Activated CD8-positive, alpha-beta memory T cell treated with anti-CD3 and anti-CD28 coated beads for 36 hours (primary cell): ENCODE measurements at regions not wholly inside any gene's neighbourhood (a gene's known extent, or its start where the extent isn't known, plus 50 kb on each side); places are given as distances from the start of the nearest gene placed in this dataset.

ENCODE experiments used
- CTCF ChIA-PET: fragments of 350-600 bp; sonication (Branson Sonifier 250); formaldehyde crosslinking; loops from one replicate; lab custom pipeline; 2021; ENCODE audit warnings: antibody characterized with exemption; lab: Charles Lee
- POLR2A ChIA-PET: fragments of 350-600 bp; sonication (Branson Sonifier 250); formaldehyde crosslinking; loops from one replicate; lab custom pipeline; 2021; ENCODE audit warnings: antibody characterized with exemption; lab: Charles Lee

GRCh38 chr2:21700644-21701043, 576.9 kb downstream of the TDRD15 start:
- ChIA-PET POLR2A (no interaction called here), CTCF (no interaction called here)

DNA sequence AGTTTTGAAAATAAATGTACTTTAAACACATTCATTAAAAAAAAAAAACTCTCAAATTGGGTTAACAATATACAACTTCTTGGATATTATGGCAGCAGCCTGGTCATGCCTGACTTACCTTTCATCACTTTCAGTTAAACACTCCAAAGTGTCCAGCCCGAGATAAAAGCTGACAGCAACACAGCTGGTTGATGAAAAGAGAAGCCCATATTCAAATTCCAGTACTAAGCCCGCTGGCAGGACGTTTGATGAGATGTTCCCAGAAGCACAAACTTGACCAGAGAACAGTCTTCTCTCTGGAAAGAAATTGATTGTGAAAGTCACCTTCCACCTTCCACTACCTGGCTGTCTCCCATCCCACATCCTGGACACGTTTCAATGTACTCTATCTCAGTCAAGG, 586.3 kb downstream of the TDRD15 start:
- POLR2A ChIA-PET, result no interaction called here
- CTCF ChIA-PET, result no interaction called here

- ChIA-PET POLR2A (no interaction called here), CTCF (no interaction called here)
These were observed 586.7 kb downstream of the TDRD15 start for GRCh38 chr2:21710496-21710895.

GRCh38 chr2:21715887-21716286, 592.1 kb downstream of the TDRD15 start:
- ChIA-PET CTCF (no interaction called here), POLR2A (no interaction called here)

GRCh38 chr2:21727101-21727500, 603.3 kb downstream of the TDRD15 start:
- POLR2A ChIA-PET, result no interaction called here
- CTCF ChIA-PET, result no interaction called here

- ChIA-PET POLR2A (no interaction called here), CTCF (no interaction called here)
These were observed 604.4 kb downstream of the TDRD15 start for GRCh38 chr2:21728133-21728532.

GRCh38 chr2:21730141-21730540, 606.4 kb downstream of the TDRD15 start:
- ChIA-PET CTCF (no interaction called here), POLR2A (no interaction called here)

- POLR2A ChIA-PET, result no interaction called here
- CTCF ChIA-PET, result no interaction called here
These were observed 616.7 kb downstream of the TDRD15 start for GRCh38 chr2:21740484-21740883.

DNA sequence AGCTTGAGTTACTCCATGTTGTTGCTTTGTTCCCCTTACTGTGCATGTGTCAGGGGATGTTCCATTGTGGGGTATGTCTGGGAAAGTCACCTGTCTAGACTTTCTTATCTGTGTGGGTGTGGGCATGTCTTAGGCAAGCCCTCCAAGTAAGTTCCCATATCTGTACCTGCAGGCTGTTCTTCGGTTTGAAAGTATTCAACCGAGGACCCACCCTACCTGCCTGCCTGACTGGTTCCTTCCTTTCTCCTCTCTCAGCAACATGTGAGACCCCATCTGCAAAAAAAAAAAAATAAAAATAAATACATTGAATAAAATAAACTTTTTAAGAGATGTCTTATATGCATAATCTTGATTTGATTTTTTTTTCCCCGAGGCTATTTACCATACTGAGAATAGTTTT, 622.7 kb downstream of the TDRD15 start:
- POLR2A ChIA-PET, result no interaction called here
- CTCF ChIA-PET, result no interaction called here

DNA sequence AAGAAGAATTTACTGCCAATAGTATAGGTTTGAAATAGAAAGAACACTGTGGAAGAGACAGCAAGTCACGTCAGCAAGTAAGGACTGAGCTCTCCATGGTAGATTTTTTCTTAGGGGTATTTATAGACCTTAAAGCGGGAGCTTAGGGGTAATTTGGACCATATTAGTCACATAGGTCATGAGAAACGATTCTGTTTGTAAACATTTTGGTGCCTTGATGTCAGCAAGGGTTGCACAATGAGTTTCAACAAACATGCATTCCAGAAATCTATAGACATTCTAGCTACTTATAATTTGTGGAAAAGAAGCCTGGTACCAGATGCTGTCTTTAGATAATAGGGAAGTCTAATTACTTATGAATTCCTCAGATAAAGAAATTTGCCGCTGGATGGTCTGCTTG, 624.7 kb downstream of the TDRD15 start:
- CTCF ChIA-PET, result no interaction called here
- POLR2A ChIA-PET, result no interaction called here

- ChIA-PET CTCF (no interaction called here), POLR2A (no interaction called here)
These were observed 630.5 kb downstream of the TDRD15 start for GRCh38 chr2:21754164-21754788.

DNA sequence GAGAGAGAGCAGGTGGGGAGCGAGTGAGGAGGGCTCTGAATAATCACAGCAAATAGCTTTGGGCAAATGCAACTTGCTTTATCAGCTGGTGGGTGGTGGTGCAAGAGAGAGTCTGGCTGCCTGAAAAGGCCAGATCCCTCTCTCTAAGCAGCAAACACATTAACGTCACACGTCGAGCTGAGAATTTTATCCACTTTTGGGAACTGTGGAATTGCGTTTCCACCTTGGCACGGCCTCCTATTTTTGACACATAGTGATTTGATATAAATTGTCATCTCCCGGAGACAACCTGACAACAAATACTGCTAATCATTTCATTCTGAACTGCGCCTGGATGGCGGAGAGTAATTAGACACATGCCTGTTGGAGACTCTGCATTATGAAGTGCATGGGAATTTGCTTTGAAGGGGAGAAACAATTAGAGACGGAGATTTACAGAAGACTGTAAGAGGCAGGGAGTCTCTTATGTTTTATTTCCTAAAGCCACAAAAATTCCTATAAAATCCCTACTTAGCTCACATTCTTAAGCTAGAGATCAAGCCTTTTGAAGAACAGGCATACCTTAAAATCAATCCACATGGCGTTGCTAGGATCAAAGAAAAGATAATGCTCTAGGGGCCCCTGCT, 634.1 kb downstream of the TDRD15 start:
- CTCF ChIA-PET, result no interaction called here
- POLR2A ChIA-PET, result no interaction called here

- CTCF ChIA-PET, result no interaction called here
- POLR2A ChIA-PET, result no interaction called here
These were observed 636.1 kb downstream of the TDRD15 start for GRCh38 chr2:21759819-21760218.

DNA sequence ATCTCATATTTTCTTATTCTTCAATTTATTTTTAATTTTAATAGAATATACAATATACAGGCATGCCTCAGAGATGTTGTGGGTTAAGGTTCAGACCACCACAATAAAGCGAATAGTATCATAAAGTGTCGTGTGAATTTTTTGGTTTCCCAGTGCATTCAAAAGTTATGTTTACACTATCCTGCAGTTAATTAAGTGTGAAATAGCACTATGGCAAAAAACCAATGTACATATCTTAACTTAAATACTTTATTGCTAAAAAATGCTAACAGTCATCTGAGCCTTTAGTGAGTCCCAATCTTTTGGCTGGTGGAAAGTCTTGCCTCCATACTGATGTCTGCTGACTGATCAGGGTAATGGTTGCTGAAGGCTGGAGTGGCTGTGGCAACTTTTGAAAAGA, 637.6 kb downstream of the TDRD15 start:
- POLR2A ChIA-PET, result no interaction called here
- CTCF ChIA-PET, result no interaction called here

GRCh38 chr2:21763501-21763900, 639.7 kb downstream of the TDRD15 start:
- ChIA-PET POLR2A (no interaction called here), CTCF (no interaction called here)

DNA sequence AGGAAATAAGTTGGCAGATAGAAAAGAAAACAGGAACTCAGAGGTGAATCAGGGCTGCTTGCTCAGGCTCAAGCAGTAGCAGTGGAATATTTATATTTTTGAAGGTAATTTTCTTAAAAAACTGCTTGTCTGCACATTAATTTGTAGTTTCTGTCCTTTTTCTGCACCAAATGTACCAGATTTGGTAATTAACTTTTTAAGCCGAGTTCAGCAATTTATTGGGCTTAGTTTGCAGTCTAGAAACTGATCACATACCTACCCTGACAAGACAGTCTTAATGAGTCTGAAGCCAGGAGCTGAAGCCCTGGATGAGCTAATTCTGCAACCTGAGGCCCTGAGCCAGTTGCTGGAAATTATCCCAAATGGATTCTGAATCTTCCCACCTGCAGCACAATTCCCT, 647.0 kb downstream of the TDRD15 start:
- CTCF ChIA-PET, result no interaction called here
- POLR2A ChIA-PET, result no interaction called here

DNA sequence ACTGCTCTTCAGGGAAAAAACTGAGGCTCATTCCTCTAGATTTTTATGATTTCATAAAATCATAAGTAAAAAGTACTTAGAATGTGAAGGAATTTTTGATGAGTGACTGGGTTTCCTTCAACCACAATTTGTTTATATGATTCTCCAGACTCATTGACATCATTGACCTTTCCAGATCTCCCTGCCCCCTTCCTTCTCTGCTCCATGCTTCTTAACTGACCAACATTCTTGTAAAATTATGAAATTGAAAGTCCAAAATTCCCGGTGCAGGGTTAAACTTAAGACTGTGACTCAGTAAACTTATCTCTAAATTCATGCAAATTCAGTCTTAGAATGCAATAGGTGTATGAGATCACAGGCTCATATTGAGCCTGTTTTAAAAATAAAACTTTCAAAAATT, 648.9 kb downstream of the TDRD15 start:
- ChIA-PET POLR2A (no interaction called here), CTCF (no interaction called here)

DNA sequence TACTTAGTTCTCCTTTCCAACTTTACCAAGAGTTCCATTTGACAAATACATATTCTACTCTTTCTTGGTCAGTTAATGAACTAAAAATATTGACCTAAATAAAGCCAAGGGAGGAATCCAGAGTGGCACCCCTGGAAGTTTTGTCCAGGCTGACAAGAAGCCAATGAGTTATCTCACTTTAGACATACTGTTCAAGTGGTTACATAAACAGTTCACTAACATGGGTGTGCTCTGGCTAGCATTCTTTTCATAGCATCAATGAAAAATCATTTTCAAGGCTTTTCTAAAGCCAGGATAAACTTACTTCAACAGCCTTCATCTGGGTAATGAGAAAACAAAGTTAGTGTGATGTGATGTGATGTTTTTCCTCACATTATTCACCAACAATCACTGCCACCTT, 649.4 kb downstream of the TDRD15 start:
- CTCF ChIA-PET, result no interaction called here
- POLR2A ChIA-PET, result no interaction called here

DNA sequence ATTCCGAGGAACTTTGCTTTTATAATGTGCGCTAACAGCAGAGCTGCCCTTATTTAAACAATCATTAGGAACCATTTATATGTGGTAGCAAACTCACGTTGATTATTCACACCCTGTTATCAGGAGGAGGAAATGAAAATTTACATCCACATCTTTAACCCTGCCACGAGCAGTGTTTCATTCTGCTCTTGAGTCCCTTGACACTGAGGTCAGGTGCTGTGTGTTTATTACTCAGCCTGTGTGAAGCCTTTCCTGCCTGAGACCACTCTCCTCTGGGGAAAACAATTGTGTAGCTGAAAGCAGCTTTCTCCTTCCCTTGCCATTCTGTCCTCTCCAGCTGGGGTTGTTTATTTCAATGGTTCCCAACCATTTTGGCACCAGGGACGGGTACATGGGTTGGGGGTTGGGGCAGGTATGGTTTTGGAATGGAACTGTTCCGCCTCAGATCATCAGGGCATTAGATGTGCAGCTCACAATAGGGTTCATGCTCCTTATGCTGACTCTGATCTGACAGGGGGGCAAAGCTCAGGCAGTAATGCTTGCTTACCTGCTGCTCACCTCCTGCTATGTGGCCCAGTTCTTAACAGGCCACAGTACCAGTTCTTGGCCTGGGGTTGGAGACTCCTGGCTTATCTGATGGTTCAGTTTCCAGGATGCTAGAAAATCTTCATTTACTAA, 651.1 kb downstream of the TDRD15 start:
- ChIA-PET CTCF (no interaction called here), POLR2A (no interaction called here)

DNA sequence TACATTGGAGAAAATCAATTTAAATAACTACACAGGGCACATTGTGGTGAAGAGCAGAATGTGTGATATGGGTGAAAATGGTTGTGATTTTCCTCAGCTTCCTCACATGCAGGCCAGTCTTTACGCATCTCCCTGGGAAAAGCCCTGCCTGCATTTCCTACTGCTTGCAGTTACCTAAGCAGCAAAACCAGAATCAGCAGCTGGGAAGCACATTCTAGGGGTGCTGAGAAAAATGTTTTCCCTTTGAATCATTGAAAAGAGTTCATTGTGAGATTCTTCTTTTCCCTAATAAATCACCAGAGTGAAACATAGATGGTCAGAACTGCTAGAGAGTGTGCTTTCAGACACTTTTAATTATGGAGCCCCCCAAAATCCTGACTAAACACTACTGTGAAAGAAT, 656.0 kb downstream of the TDRD15 start:
- POLR2A ChIA-PET, result no interaction called here

GRCh38 chr2:21781962-21782361, 658.2 kb downstream of the TDRD15 start:
- ChIA-PET CTCF (no interaction called here), POLR2A (no interaction called here)

More for the DNA sequence above, 656.0 kb downstream of the TDRD15 start:
- CTCF ChIA-PET, result no interaction called here
